ENCODE measurements at regions not wholly inside any gene's neighbourhood (a gene's known extent, or its start where the extent isn't known, plus 50 kb on each side); places are given as distances from the start of the nearest gene placed in this dataset.

DNA sequence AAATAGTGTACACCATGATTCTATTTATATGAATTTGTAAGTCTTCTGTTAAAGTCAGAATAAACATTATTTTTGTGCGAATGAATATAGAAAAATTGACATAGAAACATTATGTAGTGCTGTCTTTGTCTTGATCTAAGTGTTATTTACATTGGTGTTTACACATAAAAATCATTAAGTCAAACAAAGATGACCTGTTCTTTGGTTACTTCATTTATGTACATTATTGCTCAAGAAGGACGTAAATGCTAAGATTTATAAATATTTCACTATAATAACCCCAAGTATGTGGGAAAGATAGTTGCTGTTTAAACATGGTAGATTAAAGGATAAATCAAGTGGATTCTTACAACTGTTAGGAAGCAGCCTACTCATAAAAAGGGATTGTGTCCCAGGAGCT, 536.8 kb upstream of the DSEL start:
- TF ChIP-seq, protein P1, sequence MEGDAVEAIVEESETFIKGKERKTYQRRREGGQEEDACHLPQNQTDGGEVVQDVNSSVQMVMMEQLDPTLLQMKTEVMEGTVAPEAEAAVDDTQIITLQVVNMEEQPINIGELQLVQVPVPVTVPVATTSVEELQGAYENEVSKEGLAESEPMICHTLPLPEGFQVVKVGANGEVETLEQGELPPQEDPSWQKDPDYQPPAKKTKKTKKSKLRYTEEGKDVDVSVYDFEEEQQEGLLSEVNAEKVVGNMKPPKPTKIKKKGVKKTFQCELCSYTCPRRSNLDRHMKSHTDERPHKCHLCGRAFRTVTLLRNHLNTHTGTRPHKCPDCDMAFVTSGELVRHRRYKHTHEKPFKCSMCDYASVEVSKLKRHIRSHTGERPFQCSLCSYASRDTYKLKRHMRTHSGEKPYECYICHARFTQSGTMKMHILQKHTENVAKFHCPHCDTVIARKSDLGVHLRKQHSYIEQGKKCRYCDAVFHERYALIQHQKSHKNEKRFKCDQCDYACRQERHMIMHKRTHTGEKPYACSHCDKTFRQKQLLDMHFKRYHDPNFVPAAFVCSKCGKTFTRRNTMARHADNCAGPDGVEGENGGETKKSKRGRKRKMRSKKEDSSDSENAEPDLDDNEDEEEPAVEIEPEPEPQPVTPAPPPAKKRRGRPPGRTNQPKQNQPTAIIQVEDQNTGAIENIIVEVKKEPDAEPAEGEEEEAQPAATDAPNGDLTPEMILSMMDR (IDR thresholded peaks at IDR 0.05): no peak
- TF ChIP-seq POLR2A (IDR thresholded peaks at IDR 0.05): no peak

DNA sequence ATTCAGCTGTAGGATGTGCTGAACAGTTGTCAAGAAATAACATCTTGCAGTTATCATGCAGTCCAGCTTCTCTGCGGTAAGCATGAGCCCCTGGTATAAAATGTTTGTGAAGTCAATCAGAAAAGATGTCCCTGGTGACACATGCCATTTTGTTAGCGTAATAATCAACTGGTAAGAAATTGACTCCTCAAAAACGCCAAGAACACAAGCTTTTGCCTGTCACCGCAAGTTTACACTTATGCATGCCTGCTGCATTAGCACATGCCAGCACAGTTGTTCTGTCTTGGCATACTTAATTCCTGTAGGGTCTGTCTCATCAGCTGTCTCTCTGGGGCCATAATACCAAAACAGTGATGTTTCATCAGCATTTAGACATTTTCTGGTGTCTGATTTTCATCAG, 524.8 kb upstream of the DSEL start:
- no peak for TF ChIP-seq POLR2A (IDR thresholded peaks at IDR 0.05)
- TF ChIP-seq, protein P1 (IDR thresholded peaks at IDR 0.05): no peak
- H3K27ac ChIP-seq: no peak overlapping the region
- H3K4me3 ChIP-seq: no peak overlapping the region
- no peak for DNase-seq
- no peaks in the 10 kb centered on the region for H3K27me3 ChIP-seq
- no peaks in the 10 kb centered on the region for H3K9me3 ChIP-seq
- H3K36me3 ChIP-seq: no peaks in the 10 kb centered on the region
- no peaks in the 10 kb centered on the region for H3K4me1 ChIP-seq

More for the DNA sequence above, 536.8 kb upstream of the DSEL start:
- H3K36me3 ChIP-seq: no peaks in the 10 kb centered on the region
- H3K27me3 ChIP-seq: no peaks in the 10 kb centered on the region
- H3K27ac ChIP-seq: no peak overlapping the region
- no peak for DNase-seq
- H3K4me1 ChIP-seq: no peaks in the 10 kb centered on the region
- H3K4me3 ChIP-seq: no peak overlapping the region
- H3K9me3 ChIP-seq: no peaks in the 10 kb centered on the region

DNA sequence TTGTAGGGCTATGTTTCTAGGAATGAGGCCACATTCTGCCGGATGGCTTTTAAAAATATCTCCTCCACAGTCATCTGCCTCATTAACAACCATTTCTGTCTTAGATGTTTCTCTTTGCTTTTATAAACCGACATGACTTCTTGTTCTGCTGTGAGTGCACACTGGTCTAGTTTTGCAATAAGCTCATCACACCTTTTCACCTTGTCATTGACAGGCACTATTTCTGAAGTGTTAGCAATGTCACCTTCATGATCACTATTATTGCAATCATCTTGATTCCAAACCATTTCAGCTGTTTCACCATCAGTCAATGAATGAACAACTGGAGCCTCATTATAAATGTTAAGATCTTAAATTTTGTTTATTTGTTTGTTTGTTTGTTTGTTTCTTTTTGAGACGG, 523.7 kb upstream of the DSEL start:
- TF ChIP-seq, protein P1 (IDR thresholded peaks at IDR 0.05): no peak
- no peak for TF ChIP-seq POLR2A (IDR thresholded peaks at IDR 0.05)
- Histone ChIP-seq H3K36me3 (no peaks in the 10 kb centered on the region), H3K4me1 (no peaks in the 10 kb centered on the region), H3K27me3 (no peaks in the 10 kb centered on the region), H3K27ac (no peak overlapping the region), H3K4me3 (no peak overlapping the region), H3K9me3 (no peaks in the 10 kb centered on the region)
- no peak for DNase-seq

DNA sequence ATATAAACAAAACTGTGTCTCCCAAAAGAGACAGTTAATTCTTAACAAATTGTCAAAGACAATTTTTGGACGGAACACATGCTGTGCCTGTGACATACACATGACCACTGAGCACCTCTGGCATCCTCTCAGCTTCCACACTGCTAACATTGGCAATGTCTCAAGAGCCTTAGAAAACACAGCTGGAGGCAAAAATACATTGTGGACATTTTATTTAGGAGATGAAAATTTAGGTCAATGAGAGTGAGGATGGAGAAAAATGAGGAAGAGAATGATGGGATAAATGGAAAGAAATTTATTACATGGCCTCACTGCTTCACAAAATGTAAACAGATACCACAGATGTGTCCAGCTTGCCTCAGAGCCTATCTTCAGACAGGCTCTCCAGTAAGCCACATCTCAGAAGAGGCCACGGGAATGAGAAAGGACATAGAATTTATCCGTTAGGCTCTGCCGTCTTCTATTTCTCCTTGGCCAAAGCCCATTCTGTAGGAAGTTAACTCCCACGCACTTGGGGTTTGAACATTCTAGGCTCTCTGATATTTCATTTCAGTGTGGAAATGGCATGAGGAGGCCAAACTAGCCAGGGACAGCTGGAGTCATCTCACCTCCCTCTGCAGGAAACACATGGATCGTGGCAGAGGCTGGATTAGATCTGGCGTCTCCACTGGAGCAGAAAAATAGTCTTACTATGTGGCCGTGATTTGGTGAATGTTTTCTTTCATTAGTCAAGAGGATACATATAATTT, 519.4 kb upstream of the DSEL start:
- Histone ChIP-seq H3K27me3 (no peaks in the 10 kb centered on the region), H3K27ac (no peak overlapping the region), H3K4me3 (no peak overlapping the region), H3K36me3 (no peaks in the 10 kb centered on the region), H3K9me3 (no peaks in the 10 kb centered on the region), H3K4me1 (no peaks in the 10 kb centered on the region)
- DNase-seq: no peak
- TF ChIP-seq, protein P1 (IDR thresholded peaks at IDR 0.05): no peak
- TF ChIP-seq POLR2A (IDR thresholded peaks at IDR 0.05): no peak

DNA sequence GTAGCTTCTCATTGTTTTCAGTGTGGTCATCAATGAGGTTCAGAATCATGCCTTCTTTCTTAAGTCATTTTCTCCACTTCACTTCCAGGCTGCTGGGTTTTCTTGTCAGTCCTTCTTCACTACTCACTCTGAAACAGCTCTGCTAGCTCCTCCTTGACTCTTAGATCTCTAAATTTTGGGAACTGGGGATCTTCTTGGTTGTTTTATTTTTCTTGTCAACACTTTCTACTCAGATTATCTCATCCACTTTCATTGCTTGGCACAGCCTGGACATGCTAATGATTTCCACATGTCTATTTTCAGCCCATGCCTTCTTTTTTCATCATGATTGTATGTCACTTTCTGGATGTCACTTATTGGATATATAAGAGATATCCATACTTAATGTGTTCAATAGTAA, 517.8 kb upstream of the DSEL start:
- Histone ChIP-seq H3K9me3 (no peaks in the 10 kb centered on the region), H3K4me3 (no peak overlapping the region), H3K27me3 (no peaks in the 10 kb centered on the region), H3K36me3 (no peaks in the 10 kb centered on the region), H3K4me1 (no peaks in the 10 kb centered on the region), H3K27ac (no peak overlapping the region)
- DNase-seq: no peak
- no peak for TF ChIP-seq POLR2A (IDR thresholded peaks at IDR 0.05)
- TF ChIP-seq, protein P1 (IDR thresholded peaks at IDR 0.05): no peak

Measured in Peyer's patch (tissue), 4 donors.